H1 (cell line): ENCODE measurements at regions not wholly inside any gene's neighbourhood (a gene's known extent, or its start where the extent isn't known, plus 50 kb on each side); places are given as distances from the start of the nearest gene placed in this dataset.

Source experiments
- CTCF ChIA-PET: fragments of 300-600 bp; sonication (Branson Sonifier 250); formaldehyde crosslinking; loops from one replicate; lab custom pipeline; 2021; ENCODE audit not compliant: partially characterized antibody; lab: Charles Lee
- POLR2A ChIA-PET: fragments of 300-600 bp; sonication (Branson Sonifier 250); formaldehyde crosslinking; loops from one replicate; lab custom pipeline; 2021; ENCODE audit warnings: inconsistent platforms; ENCODE audit not compliant: partially characterized antibody; lab: Charles Lee
- DNase-seq, 2 experiments: peaks; one replicate each; pipeline versions ENCODE4 v3.0.0 to v3.0.0-alpha.2; 2010 to 2022; ENCODE audit warnings: low spot score in 2 of 2, low read depth in 1 of 2, mixed read lengths in 1 of 2
- FAIRE-seq: peaks from 2 replicates; lab custom pipeline; 2011; peaks lifted over from hg19 to GRCh38; lab: Jason Lieb, UNC
- H2AFZ ChIP-seq: 2 replicates; pipeline ENCODE4 v1.8.1; 2012; ENCODE audit warnings: low read length, inconsistent platforms
- H2AK5ac ChIP-seq: 2 replicates; pipeline ENCODE4 v1.6.1; 2013; ENCODE audit warnings: low read depth, low read length
- H2BK120ac ChIP-seq: replicated peaks from 2 replicates; pipeline ENCODE3; 2013; ENCODE audit warnings: low read depth, low read length, inconsistent platforms
- H2BK12ac ChIP-seq: 2 replicates; pipeline ENCODE4 v1.6.1; 2013; ENCODE audit warnings: low read depth, low read length
- H2BK15ac ChIP-seq: 2 replicates; pipeline ENCODE4 v1.6.1; 2013; ENCODE audit warnings: low read length
- H2BK20ac ChIP-seq: 2 replicates; pipeline ENCODE4 v1.6.1; 2013; ENCODE audit warnings: low read length
- H2BK5ac ChIP-seq: 2 replicates; pipeline ENCODE4 v1.6.1; 2013; ENCODE audit warnings: low read depth, low read length
- H3K14ac ChIP-seq: 2 replicates; pipeline ENCODE4 v1.6.1; 2013; ENCODE audit warnings: inconsistent platforms; ENCODE audit not compliant: insufficient read length
- H3K18ac ChIP-seq: 2 replicates; pipeline ENCODE4 v1.6.1; 2013; ENCODE audit warnings: low read length; ENCODE audit errors: extremely low read depth
- H3K23ac ChIP-seq: 2 replicates; pipeline ENCODE4 v1.6.1; 2013; ENCODE audit warnings: inconsistent platforms; ENCODE audit not compliant: insufficient read length
- H3K23me2 ChIP-seq: 2 replicates; pipeline ENCODE4 v1.6.1; 2013; ENCODE audit warnings: low read depth, low read length
- H3K27ac ChIP-seq: 2 replicates; pipeline ENCODE4 v1.6.1; 2011; ENCODE audit warnings: low read depth, low read length, inconsistent platforms
- H3K27me3 ChIP-seq, 4 experiments: replicated peaks in 1 of 4; 1 replicate in 1 of 4; 2 replicates in 3 of 4; pipeline versions ENCODE4 v1.6.1 to v1.8.1; 2011 to 2013; ENCODE audit warnings: low read length in 3 of 4, mild to moderate bottlenecking in 3 of 4, inconsistent platforms in 2 of 4, mixed read lengths in 2 of 4, moderate library complexity in 1 of 4; ENCODE audit not compliant: control insufficient read depth in 3 of 4, insufficient read depth in 3 of 4; ENCODE audit errors: extremely low read depth in 1 of 4
- H3K36me3 ChIP-seq, 4 experiments: 2 replicates each; pipeline versions ENCODE4 v1.6.1 to v1.8.1; 2011 to 2013; ENCODE audit warnings: mild to moderate bottlenecking in 4 of 4, low read length in 3 of 4, moderate library complexity in 2 of 4, control low read depth in 1 of 4, inconsistent platforms in 1 of 4; ENCODE audit not compliant: insufficient read depth in 4 of 4, control insufficient read depth in 2 of 4
- H3K4ac ChIP-seq: replicated peaks from 2 replicates; pipeline ENCODE3; 2013; ENCODE audit warnings: low read length, low read depth, mixed read lengths, inconsistent platforms; ENCODE audit not compliant: insufficient read length
- H3K4me1 ChIP-seq, 4 experiments: replicated peaks in 1 of 4; 1 replicate in 1 of 4; 2 replicates in 3 of 4; pipeline versions ENCODE4 v1.6.1 to v1.8.1; 2011 to 2013; ENCODE audit warnings: low read length in 3 of 4, inconsistent platforms in 2 of 4, mixed read lengths in 1 of 4; ENCODE audit not compliant: insufficient read depth in 4 of 4, control insufficient read depth in 3 of 4
- H3K4me2 ChIP-seq, 2 experiments: 2 replicates each; pipeline versions ENCODE4 v1.6.1 to v1.8.1; 2011 to 2013; ENCODE audit warnings: low read depth in 2 of 2, low read length in 2 of 2, control low read depth in 1 of 2, inconsistent platforms in 1 of 2, mild to moderate bottlenecking in 1 of 2; ENCODE audit not compliant: insufficient read depth in 1 of 2
- H3K4me3 ChIP-seq, 4 experiments: fragments of 200-600, 300-600 bp in 1 of 4; sonication (generic), shearing (Covaris generic), sonication (Bioruptor Twin) in 1 of 4; 2 replicates each; pipeline versions ENCODE4 v1.5.1 to v1.8.1; 2011 to 2016; ENCODE audit warnings: low read length in 4 of 4, low read depth in 3 of 4, control low read depth in 2 of 4, inconsistent platforms in 2 of 4, mild to moderate bottlenecking in 2 of 4, mixed read lengths in 1 of 4, moderate library complexity in 1 of 4; ENCODE audit not compliant: insufficient read depth in 2 of 4; ENCODE audit errors: extremely low read depth in 1 of 4
- H3K56ac ChIP-seq: replicated peaks from 2 replicates; pipeline ENCODE3; 2013; ENCODE audit warnings: low read depth, mild to moderate bottlenecking, mixed read lengths, low read length, inconsistent platforms; ENCODE audit not compliant: insufficient read length
- H3K79me1 ChIP-seq: 2 replicates; pipeline ENCODE4 v1.6.1; 2013; ENCODE audit warnings: low read depth, low read length, control low read depth
- H3K79me2 ChIP-seq, 2 experiments: 2 replicates each; pipeline versions ENCODE4 v1.6.1 to v1.8.1; 2012 to 2013; ENCODE audit warnings: low read length in 2 of 2, mild to moderate bottlenecking in 2 of 2, inconsistent platforms in 1 of 2; ENCODE audit not compliant: insufficient read depth in 2 of 2, control insufficient read depth in 1 of 2
- H3K9ac ChIP-seq, 4 experiments: replicated peaks in 1 of 4; 1 replicate in 1 of 4; 2 replicates in 3 of 4; pipeline versions ENCODE4 v1.6.1 to v1.8.1; 2011 to 2013; ENCODE audit warnings: low read depth in 3 of 4, low read length in 3 of 4, control low read depth in 2 of 4, mild to moderate bottlenecking in 2 of 4, moderate library complexity in 2 of 4, inconsistent platforms in 1 of 4; ENCODE audit errors: extremely low read depth in 1 of 4
- H3K9me3 ChIP-seq, 2 experiments: 2 replicates each; pipeline versions ENCODE4 v1.6.1 to v1.8.1; 2012 to 2013; ENCODE audit warnings: mild to moderate bottlenecking in 2 of 2, moderate library complexity in 2 of 2, control low read depth in 1 of 2, inconsistent platforms in 1 of 2, low read depth in 1 of 2, low read length in 1 of 2, mixed read lengths in 1 of 2; ENCODE audit not compliant: insufficient read depth in 2 of 2
- H4K20me1 ChIP-seq, 2 experiments: replicated peaks in 1 of 2; 2 replicates each; pipeline versions ENCODE3 to v1.8.1; 2011 to 2013; ENCODE audit warnings: inconsistent platforms in 2 of 2, low read length in 2 of 2, mild to moderate bottlenecking in 1 of 2; ENCODE audit not compliant: insufficient read depth in 2 of 2, control insufficient read depth in 1 of 2
- H4K5ac ChIP-seq: 2 replicates; pipeline ENCODE4 v1.6.1; 2013; ENCODE audit warnings: low read length, low read depth, mixed read lengths, inconsistent platforms; ENCODE audit not compliant: insufficient read length
- H4K8ac ChIP-seq: 2 replicates; pipeline ENCODE4 v1.8.0; 2013; ENCODE audit warnings: mild to moderate bottlenecking, moderate library complexity, low read length, inconsistent platforms; ENCODE audit not compliant: insufficient read depth; ENCODE audit errors: extremely low read depth
- H4K91ac ChIP-seq: replicated peaks from 2 replicates; pipeline ENCODE3; 2013; ENCODE audit warnings: low read length, mixed read lengths, inconsistent platforms; ENCODE audit not compliant: insufficient read length
- RFX5 ChIP-seq: IDR thresholded peaks from 2 replicates; pipeline ENCODE4 v1.6.1; 2011; ENCODE audit warnings: low read depth, low read length, improper control_type of control experiment, borderline replicate concordance

GRCh38 chr5:61231813-61232212 lies 69.5 kb upstream of the SMIM15 start:
- Histone ChIP-seq H3K23me2 (peaks cover 4% of the 10 kb centered on the region; the same call in 1 of the 2 replicates), H3K18ac (no peak overlapping the region), H4K8ac (no peak overlapping the region), H3K23ac (no peak overlapping the region), H3K4ac (no peak overlapping the region), H3K79me1 (no peaks in the 10 kb centered on the region), H2AFZ (no peak overlapping the region), H3K14ac (no peak overlapping the region), H2BK120ac (no peak overlapping the region), H4K5ac (no peak overlapping the region), H3K9me3 (no peaks in the 10 kb centered on the region), H2BK12ac (no peak overlapping the region), H3K4me3 (no peak overlapping the region), H3K4me1 (no peaks in the 10 kb centered on the region), H3K79me2 (no peaks in the 10 kb centered on the region), H3K9ac (no peak overlapping the region), H3K27me3 (no peaks in the 10 kb centered on the region), H2BK20ac (no peak overlapping the region), H3K56ac (no peak overlapping the region), H3K36me3 (no peaks in the 10 kb centered on the region), H2AK5ac (no peak overlapping the region), H4K20me1 (no peaks in the 10 kb centered on the region), H3K4me2 (no peak overlapping the region), H2BK5ac (no peak overlapping the region), H4K91ac (no peak overlapping the region), H3K27ac (no peak overlapping the region), H2BK15ac (no peak overlapping the region)
- no peak for TF ChIP-seq RFX5
- POLR2A ChIA-PET, result no interaction called here
- DNase-seq (no peak), FAIRE-seq (no peak)
- CTCF ChIA-PET, result interaction anchor here (1.0 kb wide), 1 partner anchor 427 kb away, joined by 3 read pairs; no protein-coding TSS in a partner anchor
